Hepatocyte (in vitro differentiated cells): ENCODE measurements at regions not wholly inside any gene's neighbourhood (a gene's known extent, or its start where the extent isn't known, plus 50 kb on each side); places are given as distances from the start of the nearest gene placed in this dataset.

Source experiments
- CTCF ChIP-seq: fragments of 200-600 bp; sonication (generic); IDR thresholded peaks from 2 replicates; pipeline ENCODE4 v1.5.1; 2016; ENCODE audit warnings: antibody characterized with exemption, mild to moderate bottlenecking; ENCODE audit not compliant: poor library complexity
- EZH2 ChIP-seq: fragments of 200-600 bp; sonication (generic); IDR thresholded peaks from 2 replicates; pipeline ENCODE4 v1.6.1; 2016; ENCODE audit warnings: antibody characterized with exemption, mild to moderate bottlenecking, borderline replicate concordance

DNA sequence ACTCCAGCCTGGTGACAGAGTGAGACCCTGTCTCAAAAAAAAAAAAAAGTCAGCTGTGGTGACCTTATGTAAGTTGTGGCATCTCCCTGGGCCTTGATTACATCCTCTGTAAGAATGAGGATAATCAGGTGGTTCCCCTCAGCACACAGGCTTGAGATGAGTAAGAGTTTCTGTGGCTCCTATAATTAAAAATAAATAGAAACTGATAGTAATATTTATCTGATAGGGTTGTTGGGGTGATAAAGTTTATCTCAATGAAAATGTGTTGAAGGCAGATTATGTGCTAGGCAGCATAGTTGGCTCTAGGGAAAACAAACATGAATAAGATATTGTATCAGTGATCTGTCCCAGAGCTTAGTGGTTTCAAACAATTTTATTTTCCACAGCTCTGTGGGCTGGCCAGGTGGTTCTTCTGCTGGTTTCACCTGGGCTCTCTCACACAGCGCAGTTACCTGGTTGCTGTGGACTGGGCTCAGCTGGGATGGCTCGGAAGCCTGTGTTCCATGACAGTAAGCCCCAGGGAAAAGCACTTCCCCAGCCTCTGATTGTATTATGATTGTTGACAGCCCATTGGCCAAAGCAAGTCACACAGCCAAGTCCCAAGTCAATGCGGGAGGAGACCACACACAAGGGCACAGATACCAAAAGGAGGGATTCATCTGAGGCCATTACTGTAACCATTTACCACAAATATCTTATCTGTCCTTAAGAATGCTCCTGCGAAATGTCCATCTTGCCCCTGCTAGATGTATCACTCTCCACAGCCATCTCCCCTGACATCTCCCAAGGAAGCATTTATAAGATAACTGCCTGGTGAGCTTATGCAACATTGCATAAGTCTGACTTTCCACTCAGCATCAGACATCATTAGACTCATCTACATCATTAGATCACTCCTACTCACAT lies 151.7 kb downstream of the NUAK1 start:
- TF ChIP-seq CTCF (no peak), EZH2 (no peak)
